HG03139 (cell line): ENCODE measurements at regions not wholly inside any gene's neighbourhood (a gene's known extent, or its start where the extent isn't known, plus 50 kb on each side); places are given as distances from the start of the nearest gene placed in this dataset.
"Not testable (repeated sequence)": the region's sequence is repeated elsewhere in the genome, so short reads cannot be mapped to it uniquely, and the experiment has no call there.

Experiments
- ATAC-seq: cut with Tn5 transposase; IDR thresholded peaks from one replicate; pipeline ENCODE4 v1.9.1; 2021; ENCODE audit not compliant: unreplicated experiment

DNA sequence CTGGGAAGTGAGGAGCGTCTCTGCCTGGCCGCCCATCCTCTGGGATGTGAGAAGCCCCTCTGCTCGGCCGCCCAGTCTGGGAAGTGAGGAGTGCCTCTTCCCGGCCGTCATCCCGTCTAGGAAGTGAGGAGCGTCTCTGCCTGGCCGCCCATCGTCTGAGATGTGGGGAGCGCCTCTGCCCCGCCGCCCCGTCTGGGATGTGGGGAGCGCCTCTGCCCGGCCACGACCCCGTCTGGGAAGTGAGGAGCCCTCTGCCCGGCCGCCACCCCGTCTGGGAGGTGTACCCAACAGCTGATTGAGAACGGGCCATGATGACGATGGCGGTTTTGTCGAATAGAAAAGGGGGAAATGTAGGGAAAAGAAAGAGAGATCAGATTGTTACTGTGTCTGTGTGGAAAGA lies 173.9 kb upstream of the PRSS1 start:
- ATAC-seq, result not testable (repeated sequence)

DNA sequence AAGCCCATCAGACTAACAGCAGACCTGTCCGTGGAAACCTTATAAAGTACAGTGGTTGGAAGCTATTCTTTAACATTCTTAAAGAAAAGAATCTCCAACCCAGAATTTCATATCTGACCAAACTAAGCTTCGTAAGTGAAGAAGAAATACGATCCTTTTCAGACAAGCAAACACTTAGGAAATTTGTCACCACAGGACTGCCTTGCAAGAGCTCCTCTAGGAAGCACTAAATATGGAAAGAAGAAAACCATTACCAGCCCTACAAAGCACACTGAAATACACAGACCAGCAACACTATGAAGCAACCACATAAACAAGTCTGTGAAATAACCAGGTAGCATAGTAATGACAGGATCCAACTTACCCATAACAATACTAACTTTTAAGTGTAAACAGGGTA lies 177.7 kb upstream of the PRSS1 start:
- no peak for ATAC-seq

DNA sequence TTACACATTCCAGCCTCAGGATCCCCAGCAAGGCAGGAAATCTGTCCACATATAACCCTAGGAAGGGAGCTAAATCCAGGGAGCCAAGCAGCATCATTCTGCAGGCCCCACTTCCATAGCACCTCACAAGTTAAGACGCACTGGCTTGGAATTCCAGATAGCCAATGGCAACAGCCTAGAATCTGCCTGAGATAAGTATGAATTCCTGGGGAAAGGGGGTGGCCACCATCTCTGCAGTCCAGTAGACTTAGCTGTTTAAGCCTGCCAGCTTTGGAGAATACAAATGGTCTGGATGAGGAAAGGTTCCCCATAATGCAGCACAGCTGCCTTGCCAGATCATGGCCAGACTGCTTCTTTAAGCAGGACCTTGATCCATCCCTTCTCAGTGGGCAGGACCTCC lies 179.4 kb upstream of the PRSS1 start:
- ATAC-seq, result no peak

DNA sequence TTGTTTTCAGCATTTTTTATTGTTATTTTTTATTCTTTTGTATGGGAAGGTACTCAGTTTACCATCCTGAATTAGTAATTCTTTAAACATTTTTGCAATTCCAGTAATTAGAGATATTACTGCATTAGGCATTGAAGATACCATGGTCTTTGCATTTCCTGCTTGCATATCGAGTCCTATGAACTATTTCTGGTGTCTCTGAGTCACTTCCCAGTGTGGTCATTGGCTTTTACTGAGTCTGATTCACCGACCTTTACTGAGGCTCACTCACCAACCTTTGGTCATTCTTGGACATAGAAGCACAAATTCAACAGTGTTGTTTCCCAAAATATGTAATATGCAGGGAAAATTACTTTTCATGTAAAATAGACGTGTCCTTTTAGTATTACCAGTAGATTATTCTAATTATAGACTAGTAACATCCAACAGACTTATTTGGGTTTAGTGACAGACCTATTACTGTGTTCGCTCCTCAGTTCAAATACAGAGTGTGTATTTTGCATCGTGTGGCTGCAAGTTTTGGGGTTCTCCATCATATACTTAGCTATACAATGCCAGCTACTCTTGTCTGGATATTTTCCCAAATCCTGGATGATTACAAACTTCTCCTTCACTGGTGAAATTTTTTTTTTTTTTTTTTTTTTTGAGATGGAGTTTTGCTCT lies 180.7 kb upstream of the PRSS1 start:
- ATAC-seq, result no peak

DNA sequence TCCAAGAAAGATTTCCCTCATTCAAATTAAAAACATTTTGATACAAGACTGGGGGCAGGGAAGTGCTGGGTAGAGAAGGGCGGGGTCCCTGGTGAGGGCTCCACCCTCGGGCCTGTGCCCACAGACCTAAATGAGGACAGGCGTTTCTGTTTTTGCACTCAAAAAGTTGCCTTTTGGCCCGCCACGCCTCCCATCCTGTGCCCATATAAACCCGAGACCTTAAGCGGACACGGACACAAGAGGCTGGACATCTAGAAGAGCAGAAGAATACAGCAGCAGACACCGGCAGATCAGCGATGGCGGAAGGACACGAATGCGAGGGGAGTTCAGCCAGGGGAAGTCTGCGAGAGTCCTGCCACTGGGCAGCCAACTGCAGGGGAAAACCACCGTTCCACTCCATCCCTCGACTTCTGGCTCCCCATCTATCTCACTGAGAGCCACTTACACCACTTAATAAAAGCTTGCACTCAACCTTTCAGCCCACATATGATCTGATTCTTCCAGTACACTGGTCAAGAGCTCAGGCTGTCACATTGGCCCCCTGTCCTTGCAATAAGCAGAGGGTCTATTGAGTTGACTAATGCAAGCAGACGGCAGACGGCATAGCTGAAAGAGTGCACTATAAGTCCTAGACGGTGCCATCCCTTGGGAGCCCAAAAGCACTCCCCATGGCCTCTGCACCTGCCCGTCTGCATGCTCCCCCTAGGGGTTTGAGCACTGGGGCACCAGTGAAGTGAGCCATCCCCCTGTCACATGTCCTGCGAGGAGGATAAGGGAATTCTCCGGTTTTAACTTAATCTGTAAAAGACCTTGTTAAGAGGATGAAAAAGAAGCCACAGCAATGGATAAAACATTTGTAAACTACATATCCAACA lies 181.8 kb upstream of the PRSS1 start:
- no peak for ATAC-seq

DNA sequence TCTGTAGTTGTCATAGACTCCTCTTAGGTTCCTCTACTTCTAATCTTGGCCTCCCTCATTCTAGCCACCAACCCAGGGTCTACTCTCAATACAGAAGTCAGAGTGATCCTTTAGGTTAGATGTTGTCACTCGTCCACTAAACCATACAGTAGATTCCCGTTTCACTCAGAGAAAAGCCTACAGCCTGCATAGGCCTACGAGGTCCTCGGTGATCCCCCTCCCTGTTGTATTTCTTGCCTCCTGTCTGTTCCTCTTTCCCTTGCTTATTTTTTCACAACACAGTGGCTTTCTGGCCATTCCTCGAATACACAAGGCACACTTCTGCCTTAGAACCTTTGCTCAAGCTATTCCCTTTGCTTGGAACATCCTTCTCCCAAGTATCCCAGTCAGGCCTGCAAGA lies 183.0 kb upstream of the PRSS1 start:
- ATAC-seq, result no peak

DNA sequence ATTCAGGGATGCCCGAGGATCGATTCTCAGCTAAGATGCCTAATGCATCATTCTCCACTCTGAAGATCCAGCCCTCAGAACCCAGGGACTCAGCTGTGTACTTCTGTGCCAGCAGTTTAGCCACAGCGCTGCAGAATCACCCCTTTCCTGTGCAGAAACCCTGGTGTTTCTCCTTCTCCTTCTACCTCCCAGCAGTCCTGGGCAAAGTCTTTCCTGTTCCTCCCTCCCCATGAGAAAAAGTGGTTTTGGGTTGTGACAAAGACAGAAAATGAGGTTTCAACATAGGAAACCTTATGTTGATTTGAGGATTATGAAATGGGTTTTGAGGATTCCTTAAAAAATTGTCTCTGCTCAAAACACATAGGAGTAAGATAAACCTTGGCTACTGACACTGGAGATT lies 185.1 kb upstream of the PRSS1 start:
- ATAC-seq, result not testable (repeated sequence)

DNA sequence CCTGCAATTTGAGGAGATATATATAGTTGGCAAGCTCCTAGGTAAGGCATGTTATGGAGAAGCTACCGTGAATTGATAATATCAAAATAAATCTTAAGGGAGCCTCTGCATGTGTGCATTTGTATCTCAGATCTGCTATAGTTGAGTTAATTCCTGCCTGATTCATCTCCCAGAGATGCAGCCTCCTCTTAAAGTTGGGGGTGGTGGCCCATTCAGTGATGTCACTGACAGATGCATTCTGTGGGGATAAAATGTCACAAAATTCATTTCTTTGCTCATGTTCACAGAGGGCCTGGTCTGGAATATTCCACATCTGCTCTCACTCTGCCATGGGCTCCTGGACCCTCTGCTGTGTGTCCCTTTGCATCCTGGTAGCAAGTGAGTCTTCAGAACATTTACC lies 185.8 kb upstream of the PRSS1 start:
- no peak for ATAC-seq

DNA sequence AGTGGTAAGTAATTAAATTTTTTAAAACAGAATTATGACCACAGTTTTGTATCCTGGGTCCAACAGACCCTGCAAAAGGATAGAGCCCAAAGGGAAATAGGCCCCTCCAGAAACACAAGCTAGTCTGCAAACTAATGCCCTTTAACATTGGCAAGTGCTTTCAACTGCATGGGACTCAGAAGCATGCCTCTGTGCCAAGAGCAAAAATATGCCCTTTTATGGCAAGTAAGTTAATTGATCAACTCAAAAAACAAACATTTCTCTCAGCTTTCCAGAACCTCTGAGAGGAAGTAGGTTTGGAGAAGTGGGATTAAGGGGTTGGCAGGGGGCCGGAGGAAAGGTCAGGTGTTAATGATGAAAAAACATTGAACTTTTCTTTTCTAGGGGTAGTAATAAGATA lies 186.6 kb upstream of the PRSS1 start:
- ATAC-seq, result no peak

DNA sequence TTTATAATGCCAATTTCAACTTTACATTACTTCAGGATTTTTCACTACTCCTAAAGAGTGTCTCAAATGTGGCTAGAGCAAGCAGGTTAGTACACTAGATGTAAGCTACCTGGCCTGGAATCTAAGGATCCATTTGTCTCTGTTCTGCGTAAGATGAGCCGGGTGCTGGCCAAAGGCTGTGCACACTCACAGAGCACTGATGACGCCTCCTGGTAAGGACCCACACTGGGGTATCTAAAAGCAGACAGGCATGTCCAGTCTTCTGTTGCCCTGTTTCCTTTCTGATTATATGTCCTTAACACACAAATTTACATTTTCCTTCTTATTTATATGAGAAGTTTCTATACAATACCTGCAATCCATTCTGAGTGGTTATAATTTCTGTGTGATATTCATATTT lies 187.9 kb upstream of the PRSS1 start:
- not testable (repeated sequence) for ATAC-seq

DNA sequence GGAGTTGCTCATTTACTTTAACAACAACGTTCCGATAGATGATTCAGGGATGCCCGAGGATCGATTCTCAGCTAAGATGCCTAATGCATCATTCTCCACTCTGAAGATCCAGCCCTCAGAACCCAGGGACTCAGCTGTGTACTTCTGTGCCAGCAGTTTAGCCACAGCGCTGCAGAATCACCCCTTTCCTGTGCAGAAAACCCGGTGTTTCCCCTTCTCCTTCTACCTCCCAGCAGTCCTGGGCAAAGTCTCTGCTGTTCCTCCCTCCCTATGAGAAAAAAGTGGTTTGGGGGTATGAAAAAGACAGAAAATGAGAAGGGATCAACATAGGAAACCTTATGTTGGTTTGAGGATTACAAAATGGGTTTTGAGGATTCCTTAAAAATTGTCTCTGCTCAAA lies 188.5 kb upstream of the PRSS1 start:
- ATAC-seq, result not testable (repeated sequence)

DNA sequence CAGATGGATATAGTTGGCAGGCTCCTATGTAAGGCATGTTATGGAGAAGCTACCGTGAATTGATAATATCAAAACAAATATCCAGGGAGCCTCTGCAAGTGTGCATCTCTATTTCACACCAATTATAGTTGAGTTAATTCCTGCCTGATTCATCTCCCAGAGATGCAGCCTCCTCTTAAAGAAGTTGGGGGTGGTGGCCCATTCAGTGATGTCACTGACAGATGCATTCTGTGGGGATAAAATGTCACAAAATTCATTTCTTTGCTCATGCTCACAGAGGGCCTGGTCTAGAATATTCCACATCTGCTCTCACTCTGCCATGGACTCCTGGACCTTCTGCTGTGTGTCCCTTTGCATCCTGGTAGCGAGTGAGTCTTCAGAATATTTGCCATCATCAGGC lies 189.1 kb upstream of the PRSS1 start:
- ATAC-seq, result no peak

DNA sequence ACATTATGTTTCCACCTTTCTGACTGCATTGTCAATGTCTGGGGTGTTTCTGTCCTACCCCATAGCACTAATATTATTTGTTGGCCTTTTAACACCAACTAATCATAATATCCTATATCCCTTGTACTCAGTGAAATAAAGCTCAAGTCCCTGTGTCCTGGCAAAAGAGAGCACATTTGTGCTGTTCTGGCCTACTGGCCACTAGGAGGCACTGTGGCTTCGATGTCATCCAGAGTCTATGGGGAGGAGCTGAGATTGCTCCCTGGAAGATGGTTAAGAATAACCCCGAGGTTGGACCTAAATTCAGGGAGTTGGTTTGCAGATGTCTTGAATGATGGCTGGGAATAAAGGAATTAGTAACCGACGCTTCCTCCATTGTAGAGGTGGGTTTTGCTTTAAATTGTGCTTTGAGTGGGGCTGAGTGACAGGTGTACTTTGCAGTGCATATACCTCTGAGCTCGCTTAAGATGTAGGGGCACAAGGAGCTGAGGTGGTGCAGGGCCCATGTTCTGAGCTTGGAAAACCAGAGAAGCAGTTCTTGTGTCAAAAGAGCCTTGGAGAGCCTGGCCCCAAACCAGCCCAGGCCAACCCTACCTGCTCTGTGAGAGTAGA lies 191.2 kb upstream of the PRSS1 start:
- ATAC-seq, result peak; percentile 86

DNA sequence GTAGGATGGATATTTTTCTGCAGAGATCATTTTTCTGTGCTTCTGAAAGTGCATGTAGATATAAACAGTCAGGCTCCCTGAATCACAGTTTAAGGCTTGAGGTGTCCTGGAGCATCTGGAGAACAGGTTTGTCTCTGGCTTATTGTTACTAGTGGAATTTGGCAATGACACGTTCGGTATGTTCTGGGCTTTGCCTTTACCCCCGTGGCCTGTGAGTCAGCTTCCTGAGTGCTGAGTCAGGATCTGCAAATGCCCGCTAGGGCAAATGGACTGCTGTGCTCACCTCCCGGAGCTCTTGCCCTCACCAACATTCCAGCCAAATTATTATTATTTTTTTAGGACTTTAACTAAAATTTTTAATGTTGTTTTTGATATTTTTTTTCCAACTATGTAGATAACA lies 192.5 kb upstream of the PRSS1 start:
- no peak for ATAC-seq

DNA sequence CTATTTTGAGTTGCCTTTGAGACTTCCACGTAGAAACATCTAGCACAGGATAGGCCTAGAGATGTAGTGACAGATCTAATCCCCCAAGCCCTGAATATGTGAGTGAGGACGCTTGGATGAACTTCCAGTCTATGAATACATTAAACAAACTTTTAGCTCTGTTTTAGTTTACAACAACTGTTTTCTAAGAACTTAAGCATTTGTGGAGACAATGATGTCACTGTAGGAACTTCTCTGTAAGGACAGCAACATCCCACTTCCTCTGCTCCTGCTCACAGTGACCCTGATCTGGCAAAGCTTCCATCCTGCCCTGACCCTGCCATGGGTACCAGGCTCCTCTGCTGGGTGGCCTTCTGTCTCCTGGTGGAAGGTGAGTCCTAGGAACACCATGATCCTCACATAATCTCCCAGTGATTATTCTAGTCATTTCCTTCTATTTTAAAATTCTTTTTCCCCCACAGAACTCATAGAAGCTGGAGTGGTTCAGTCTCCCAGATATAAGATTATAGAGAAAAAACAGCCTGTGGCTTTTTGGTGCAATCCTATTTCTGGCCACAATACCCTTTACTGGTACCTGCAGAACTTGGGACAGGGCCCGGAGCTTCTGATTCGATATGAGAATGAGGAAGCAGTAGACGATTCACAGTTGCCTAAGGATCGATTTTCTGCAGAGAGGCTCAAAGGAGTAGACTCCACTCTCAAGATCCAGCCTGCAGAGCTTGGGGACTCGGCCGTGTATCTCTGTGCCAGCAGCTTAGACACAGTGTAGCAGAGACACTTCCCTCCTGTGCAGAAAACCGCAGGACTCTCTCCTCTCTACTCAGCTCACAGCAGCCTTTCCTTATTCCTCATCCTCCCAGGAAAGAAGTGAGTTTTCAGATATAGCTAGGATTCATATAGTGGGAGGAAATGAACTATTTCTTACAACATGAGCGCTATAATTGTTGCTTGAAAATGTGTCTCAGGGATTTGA lies 194.4 kb upstream of the PRSS1 start:
- ATAC-seq, result no peak

DNA sequence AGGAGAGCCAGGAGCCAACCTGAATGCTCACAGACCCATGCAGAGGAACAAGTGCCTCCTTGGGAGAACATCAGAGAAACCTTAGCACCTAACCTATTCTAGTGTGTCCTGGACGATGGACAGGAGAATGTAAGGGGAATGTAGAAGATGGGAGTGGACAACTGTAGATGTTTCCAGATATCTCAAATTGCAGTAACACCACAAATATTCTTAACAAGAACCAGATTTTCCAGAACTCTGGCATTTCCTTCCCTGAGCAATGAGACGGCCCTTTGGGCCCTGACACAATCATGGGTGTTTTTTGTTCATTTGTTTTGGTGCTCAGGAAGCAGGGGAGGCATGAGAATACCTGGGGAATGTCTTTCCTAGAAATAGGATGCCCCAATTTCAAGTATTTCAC lies 196.1 kb upstream of the PRSS1 start:
- ATAC-seq, result no peak

DNA sequence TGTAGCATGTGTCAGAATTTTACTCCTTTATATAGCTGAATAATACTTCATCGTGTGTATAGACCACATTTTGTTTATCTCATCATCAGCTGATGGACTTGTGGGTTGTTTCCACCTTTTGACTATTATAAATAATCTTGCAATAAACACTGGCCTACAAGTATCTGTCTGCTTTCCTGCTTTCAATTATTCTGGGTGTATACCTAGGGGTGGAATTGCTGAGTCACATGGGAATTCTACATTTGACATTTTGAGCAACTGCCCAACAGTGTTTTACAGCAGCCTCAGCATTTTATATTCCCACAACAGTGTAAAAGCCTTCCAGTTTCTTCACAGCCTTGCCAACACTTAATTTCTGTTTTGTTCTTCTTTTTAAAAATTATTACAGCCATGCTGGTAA lies 200.3 kb upstream of the PRSS1 start:
- no peak for ATAC-seq

DNA sequence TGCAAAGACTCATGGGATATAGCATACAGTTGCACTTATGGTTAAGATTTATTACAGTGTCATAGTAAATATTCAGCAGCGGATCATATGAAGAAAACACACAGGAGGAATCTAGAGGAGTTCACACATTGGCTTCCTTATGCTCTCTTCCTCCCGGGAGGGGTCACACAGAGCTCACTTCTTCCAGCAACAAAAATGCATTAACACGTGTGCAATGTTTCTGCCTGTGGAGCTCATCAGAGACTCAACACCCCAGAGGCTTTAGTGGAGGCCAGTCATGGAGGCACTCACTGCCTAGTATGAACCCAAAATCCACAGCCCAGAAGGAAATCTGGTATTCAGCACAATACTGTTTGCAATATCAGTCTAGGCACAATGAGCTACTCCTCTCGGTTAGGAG lies 202.8 kb upstream of the PRSS1 start:
- ATAC-seq, result no peak

DNA sequence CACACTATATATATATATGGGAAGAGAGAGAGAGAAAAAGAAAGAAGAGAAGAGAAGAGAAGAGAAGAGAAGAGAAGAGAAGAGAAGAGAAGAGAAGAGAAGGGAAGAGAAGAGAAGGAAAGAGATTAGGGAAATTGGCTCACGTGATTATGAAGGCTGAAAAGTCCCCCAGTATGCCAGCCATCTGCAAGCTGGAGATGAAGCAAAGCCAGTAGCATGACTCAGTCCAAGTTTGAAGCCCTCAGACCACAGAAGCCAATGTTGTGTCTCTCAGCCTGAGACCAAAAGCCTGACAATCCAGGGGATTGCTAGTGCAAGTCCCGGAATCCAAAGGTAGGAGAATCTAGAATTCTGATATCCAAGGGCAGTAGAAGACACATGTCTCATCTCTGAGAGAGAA lies 206.3 kb upstream of the PRSS1 start:
- ATAC-seq, result no peak

DNA sequence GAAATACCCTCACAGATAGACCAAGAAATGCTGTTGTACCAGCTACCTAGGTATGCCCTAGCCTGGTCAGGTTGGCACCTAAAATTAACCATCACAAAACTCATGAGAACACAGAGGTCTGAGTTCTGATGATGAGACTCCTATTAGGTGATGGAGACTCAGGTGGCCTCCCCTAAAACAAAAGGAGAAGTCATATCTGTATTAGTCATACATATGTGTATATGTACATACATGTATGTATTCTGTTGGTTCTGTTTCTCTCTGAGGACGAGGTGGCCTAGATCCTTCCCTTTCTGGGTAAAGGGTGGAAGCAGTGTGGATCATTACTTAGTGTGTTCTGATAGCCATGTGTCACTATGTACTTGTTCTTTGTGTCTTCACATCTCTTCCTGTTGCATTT lies 207.2 kb upstream of the PRSS1 start:
- no peak for ATAC-seq

DNA sequence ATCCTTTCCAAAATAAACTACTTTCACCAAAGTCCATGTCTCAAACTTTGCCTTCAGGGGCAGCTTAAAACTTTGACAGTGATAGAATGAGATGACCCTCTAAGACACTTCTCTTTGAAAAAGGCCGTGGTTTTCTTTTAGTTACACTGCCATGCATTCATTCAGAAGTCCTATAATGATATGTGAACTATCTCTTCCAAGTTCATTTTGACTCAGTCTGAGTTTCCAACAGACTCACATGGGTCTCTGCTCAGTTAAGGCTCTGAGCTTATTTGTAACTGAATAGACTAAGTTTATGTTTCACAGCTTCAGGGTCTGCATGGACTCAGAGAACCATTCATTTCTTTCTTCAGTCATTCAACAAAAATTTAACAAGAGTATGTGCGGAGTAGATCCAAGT lies 208.9 kb upstream of the PRSS1 start:
- no peak for ATAC-seq
